PC-3 (cell line): ENCODE measurements at regions not wholly inside any gene's neighbourhood (a gene's known extent, or its start where the extent isn't known, plus 50 kb on each side); places are given as distances from the start of the nearest gene placed in this dataset.

Experiments used
- CTCF ChIP-seq: fragments of 300-600 bp; sonication (generic); conservative IDR thresholded peaks from 2 replicates; pipeline ENCODE4 v1.5.1; 2017; ENCODE audit warnings: antibody characterized with exemption, low read depth, mild to moderate bottlenecking, low read length
- EZH2phosphoT487 ChIP-seq: fragments of 300-600 bp; sonication (generic); IDR thresholded peaks from 2 replicates; pipeline ENCODE4 v1.6.1; 2018; ENCODE audit warnings: mild to moderate bottlenecking, antibody characterized with exemption, low read length, borderline replicate concordance

- TF ChIP-seq CTCF (no peak), EZH2phosphoT487 (no peak)
Measured at GRCh38 chr5:56648460-56649034, 166.8 kb upstream of the MAP3K1 start.
